ENCODE measurements at regions not wholly inside any gene's neighbourhood (a gene's known extent, or its start where the extent isn't known, plus 50 kb on each side); places are given as distances from the start of the nearest gene placed in this dataset.

GRCh38 chr13:78976696-78977095 lies 317.7 kb upstream of the OBI1 start:
- ATAC-seq (ENCODE audit: low read depth) (no peak), DNase-seq (ENCODE audit: low spot score) (no peak)
- TF ChIP-seq CTCF (IDR thresholded peaks at IDR 0.05; ENCODE audit: poor library complexity, severe bottlenecking): no peak
- H3K4me1 ChIP-seq (ENCODE audit: insufficient read depth, poor library complexity, severe bottlenecking): no peaks in the 10 kb centered on the region
- H3K27me3 ChIP-seq (ENCODE audit: insufficient read depth, poor library complexity, severe bottlenecking): peaks cover 5% of the 10 kb centered on the region
- no peak overlapping the region for H3K27ac ChIP-seq (ENCODE audit: poor library complexity, severe bottlenecking)
- no peaks in the 10 kb centered on the region for H3K9me3 ChIP-seq (ENCODE audit: severe bottlenecking)
- no peaks in the 10 kb centered on the region for H3K36me3 ChIP-seq (ENCODE audit: low read depth)
- H3K4me3 ChIP-seq (ENCODE audit: severe bottlenecking): no peak overlapping the region

GRCh38 chr13:78972561-78972960 lies 313.6 kb upstream of the OBI1 start:
- ATAC-seq (ENCODE audit: low read depth): no peak
- H3K27me3 ChIP-seq (ENCODE audit: insufficient read depth, poor library complexity, severe bottlenecking): no peaks in the 10 kb centered on the region

GRCh38 chr13:78971355-78972025 lies 312.5 kb upstream of the OBI1 start:
- Histone ChIP-seq H3K36me3 (ENCODE audit: low read depth) (no peaks in the 10 kb centered on the region), H3K4me3 (ENCODE audit: severe bottlenecking) (no peak overlapping the region), H3K27ac (ENCODE audit: poor library complexity, severe bottlenecking) (no peak overlapping the region), H3K27me3 (ENCODE audit: insufficient read depth, poor library complexity, severe bottlenecking) (no peaks in the 10 kb centered on the region), H3K9me3 (ENCODE audit: severe bottlenecking) (no peaks in the 10 kb centered on the region), H3K4me1 (ENCODE audit: insufficient read depth, poor library complexity, severe bottlenecking) (no peaks in the 10 kb centered on the region)
- no peak for DNase-seq (ENCODE audit: low spot score)
- ATAC-seq (ENCODE audit: low read depth): no peak
- no peak for TF ChIP-seq CTCF (IDR thresholded peaks at IDR 0.05; ENCODE audit: poor library complexity, severe bottlenecking)

More at GRCh38 chr13:78972561-78972960, 313.6 kb upstream of the OBI1 start:
- H3K27ac ChIP-seq (ENCODE audit: poor library complexity, severe bottlenecking): no peak overlapping the region
- H3K36me3 ChIP-seq (ENCODE audit: low read depth): no peaks in the 10 kb centered on the region
- TF ChIP-seq CTCF (IDR thresholded peaks at IDR 0.05; ENCODE audit: poor library complexity, severe bottlenecking): no peak
- H3K9me3 ChIP-seq (ENCODE audit: severe bottlenecking): no peaks in the 10 kb centered on the region
- H3K4me3 ChIP-seq (ENCODE audit: severe bottlenecking): no peak overlapping the region
- no peaks in the 10 kb centered on the region for H3K4me1 ChIP-seq (ENCODE audit: insufficient read depth, poor library complexity, severe bottlenecking)
- DNase-seq (ENCODE audit: low spot score): no peak

GRCh38 chr13:78960881-78961280 lies 301.9 kb upstream of the OBI1 start:
- TF ChIP-seq CTCF (IDR thresholded peaks at IDR 0.05; ENCODE audit: poor library complexity, severe bottlenecking): no peak
- no peaks in the 10 kb centered on the region for H3K9me3 ChIP-seq (ENCODE audit: severe bottlenecking)
- ATAC-seq (ENCODE audit: low read depth) (no peak), DNase-seq (ENCODE audit: low spot score) (no peak)
- H3K4me1 ChIP-seq (ENCODE audit: insufficient read depth, poor library complexity, severe bottlenecking): no peaks in the 10 kb centered on the region
- H3K36me3 ChIP-seq (ENCODE audit: low read depth): no peaks in the 10 kb centered on the region
- no peak overlapping the region for H3K4me3 ChIP-seq (ENCODE audit: severe bottlenecking)
- H3K27ac ChIP-seq (ENCODE audit: poor library complexity, severe bottlenecking): no peak overlapping the region
- no peaks in the 10 kb centered on the region for H3K27me3 ChIP-seq (ENCODE audit: insufficient read depth, poor library complexity, severe bottlenecking)

GRCh38 chr13:78958006-78958405 lies 299.1 kb upstream of the OBI1 start:
- H3K27me3 ChIP-seq (ENCODE audit: insufficient read depth, poor library complexity, severe bottlenecking): no peaks in the 10 kb centered on the region
- no peak for DNase-seq (ENCODE audit: low spot score)
- no peaks in the 10 kb centered on the region for H3K9me3 ChIP-seq (ENCODE audit: severe bottlenecking)
- no peak overlapping the region for H3K27ac ChIP-seq (ENCODE audit: poor library complexity, severe bottlenecking)
- no peak for ATAC-seq (ENCODE audit: low read depth)
- H3K36me3 ChIP-seq (ENCODE audit: low read depth): no peaks in the 10 kb centered on the region
- no peak overlapping the region for H3K4me3 ChIP-seq (ENCODE audit: severe bottlenecking)
- TF ChIP-seq CTCF (IDR thresholded peaks at IDR 0.05; ENCODE audit: poor library complexity, severe bottlenecking): no peak
- H3K4me1 ChIP-seq (ENCODE audit: insufficient read depth, poor library complexity, severe bottlenecking): no peaks in the 10 kb centered on the region

Data from RWPE2 (cell line).